ENCODE measurements at regions not wholly inside any gene's neighbourhood (a gene's known extent, or its start where the extent isn't known, plus 50 kb on each side); places are given as distances from the start of the nearest gene placed in this dataset.

DNA sequence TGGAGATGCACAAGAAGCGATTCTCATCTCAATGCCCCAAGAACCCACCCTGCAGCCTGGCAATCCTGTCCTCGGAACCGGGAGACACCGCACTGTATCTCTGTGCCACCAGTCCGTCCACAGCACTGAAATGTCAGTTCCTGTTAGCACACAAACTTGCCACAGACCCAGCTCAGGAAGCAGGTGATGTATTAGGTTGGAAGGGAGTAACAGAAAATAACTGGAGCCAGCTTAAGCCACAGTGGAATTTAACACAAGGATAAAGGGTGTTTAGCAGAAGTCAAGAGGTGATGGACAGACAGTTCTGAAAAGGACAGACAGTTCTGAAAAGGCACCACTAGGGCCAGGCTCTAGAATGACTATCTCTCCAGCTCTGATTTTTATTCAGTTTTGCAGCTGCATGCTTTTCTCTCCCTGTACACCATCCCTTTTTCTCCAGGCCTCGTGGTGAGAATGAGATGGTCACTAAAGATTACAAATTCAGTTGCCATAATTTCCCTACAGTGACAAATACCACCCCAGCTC, 114.4 kb downstream of the ANKRD18B start:
- peaks cover 31% of the 10 kb centered on the region for H3K27me3 Mint-ChIP-seq
- TF ChIP-seq, protein P1, sequence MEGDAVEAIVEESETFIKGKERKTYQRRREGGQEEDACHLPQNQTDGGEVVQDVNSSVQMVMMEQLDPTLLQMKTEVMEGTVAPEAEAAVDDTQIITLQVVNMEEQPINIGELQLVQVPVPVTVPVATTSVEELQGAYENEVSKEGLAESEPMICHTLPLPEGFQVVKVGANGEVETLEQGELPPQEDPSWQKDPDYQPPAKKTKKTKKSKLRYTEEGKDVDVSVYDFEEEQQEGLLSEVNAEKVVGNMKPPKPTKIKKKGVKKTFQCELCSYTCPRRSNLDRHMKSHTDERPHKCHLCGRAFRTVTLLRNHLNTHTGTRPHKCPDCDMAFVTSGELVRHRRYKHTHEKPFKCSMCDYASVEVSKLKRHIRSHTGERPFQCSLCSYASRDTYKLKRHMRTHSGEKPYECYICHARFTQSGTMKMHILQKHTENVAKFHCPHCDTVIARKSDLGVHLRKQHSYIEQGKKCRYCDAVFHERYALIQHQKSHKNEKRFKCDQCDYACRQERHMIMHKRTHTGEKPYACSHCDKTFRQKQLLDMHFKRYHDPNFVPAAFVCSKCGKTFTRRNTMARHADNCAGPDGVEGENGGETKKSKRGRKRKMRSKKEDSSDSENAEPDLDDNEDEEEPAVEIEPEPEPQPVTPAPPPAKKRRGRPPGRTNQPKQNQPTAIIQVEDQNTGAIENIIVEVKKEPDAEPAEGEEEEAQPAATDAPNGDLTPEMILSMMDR (IDR thresholded peaks at IDR 0.05; ENCODE audit: unreplicated experiment) = no peak
- no peak for DNase-seq (ENCODE audit: low spot score, unreplicated experiment)
- H3K9me3 Mint-ChIP-seq (ENCODE audit: low read depth) = no peaks in the 10 kb centered on the region
- no peak overlapping the region for H3K4me3 Mint-ChIP-seq (ENCODE audit: low read depth)
- H3K36me3 Mint-ChIP-seq (ENCODE audit: insufficient read depth) = no peaks in the 10 kb centered on the region
- H3K27ac Mint-ChIP-seq = no peak overlapping the region
- H3K4me1 Mint-ChIP-seq (ENCODE audit: low read depth) = no peaks in the 10 kb centered on the region

DNA sequence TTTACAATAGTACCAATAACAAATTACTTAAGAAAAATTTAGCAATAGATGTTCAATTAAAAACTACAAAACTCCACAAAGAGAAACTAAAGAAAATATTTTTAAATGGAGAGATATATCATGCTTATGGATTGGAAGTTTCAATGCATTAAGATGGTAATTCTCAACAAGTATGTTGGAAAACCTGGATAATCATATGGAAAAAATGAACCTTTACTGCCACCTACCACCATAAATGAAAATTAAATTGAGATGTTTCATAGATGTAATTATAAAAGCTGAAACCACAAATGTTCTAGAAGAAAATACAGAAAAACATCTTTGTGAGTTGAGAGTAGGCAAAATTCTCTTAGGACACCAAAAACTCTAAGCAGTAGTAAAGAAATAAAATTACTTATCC, 121.7 kb downstream of the ANKRD18B start:
- Mint-ChIP-seq H3K4me3 (ENCODE audit: low read depth) (no peak overlapping the region), H3K27me3 (peaks cover 19% of the 10 kb centered on the region), H3K4me1 (ENCODE audit: low read depth) (no peaks in the 10 kb centered on the region), H3K27ac (no peak overlapping the region), H3K9me3 (ENCODE audit: low read depth) (no peaks in the 10 kb centered on the region), H3K36me3 (ENCODE audit: insufficient read depth) (no peaks in the 10 kb centered on the region)
- no peak for DNase-seq (ENCODE audit: low spot score, unreplicated experiment)
- TF ChIP-seq, protein P1 (IDR thresholded peaks at IDR 0.05; ENCODE audit: unreplicated experiment) = no peak

DNA sequence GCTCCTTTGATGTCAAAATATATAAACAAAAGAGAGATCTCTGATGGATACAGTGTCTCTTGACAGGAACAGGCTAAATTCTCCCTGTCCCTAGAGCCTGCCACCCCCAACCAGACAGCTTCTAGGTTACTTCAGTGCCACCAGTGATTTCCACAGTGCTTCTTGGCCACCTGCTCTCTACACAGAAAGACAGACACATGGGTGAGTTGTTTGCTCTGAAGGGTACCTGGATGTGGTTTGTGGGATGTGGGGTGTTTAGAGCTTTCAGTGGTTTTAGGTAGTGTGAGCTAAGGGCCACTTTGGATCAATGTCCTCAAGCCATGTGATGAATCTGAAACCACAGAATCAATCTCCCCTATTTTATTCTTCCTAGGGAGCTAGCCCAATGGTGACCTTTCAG, 125.4 kb downstream of the ANKRD18B start:
- no peaks in the 10 kb centered on the region for H3K4me1 Mint-ChIP-seq (ENCODE audit: low read depth)
- H3K27me3 Mint-ChIP-seq = peaks cover 50% of the 10 kb centered on the region
- no peaks in the 10 kb centered on the region for H3K9me3 Mint-ChIP-seq (ENCODE audit: low read depth)
- no peak overlapping the region for H3K27ac Mint-ChIP-seq
- H3K36me3 Mint-ChIP-seq (ENCODE audit: insufficient read depth) = no peaks in the 10 kb centered on the region
- TF ChIP-seq, protein P1 (IDR thresholded peaks at IDR 0.05; ENCODE audit: unreplicated experiment) = no peak
- H3K4me3 Mint-ChIP-seq (ENCODE audit: low read depth) = no peak overlapping the region
- no peak for DNase-seq (ENCODE audit: low spot score, unreplicated experiment)

DNA sequence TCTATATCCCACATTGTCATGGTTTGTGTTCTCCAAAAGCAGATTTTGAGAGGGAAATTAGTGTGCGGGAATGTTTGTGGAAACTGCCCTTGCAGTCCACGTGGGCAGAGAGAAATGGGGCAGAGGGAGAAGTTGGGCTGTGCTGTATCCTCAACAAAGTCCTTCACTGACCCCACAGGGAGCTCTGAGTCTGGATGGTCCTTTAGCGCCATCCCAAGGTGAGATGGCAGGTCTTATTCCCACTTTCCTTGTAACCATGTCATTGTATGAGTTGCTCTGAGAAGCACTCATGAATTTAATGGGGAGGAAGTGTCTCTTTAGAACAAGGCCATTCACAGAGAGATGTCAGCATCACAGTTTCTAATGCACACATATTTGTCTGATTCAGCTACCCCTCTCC, 127.1 kb downstream of the ANKRD18B start:
- Mint-ChIP-seq H3K4me3 (ENCODE audit: low read depth) (no peak overlapping the region), H3K4me1 (ENCODE audit: low read depth) (no peaks in the 10 kb centered on the region), H3K27me3 (peaks cover 54% of the 10 kb centered on the region), H3K36me3 (ENCODE audit: insufficient read depth) (no peaks in the 10 kb centered on the region), H3K27ac (no peak overlapping the region), H3K9me3 (ENCODE audit: low read depth) (no peaks in the 10 kb centered on the region)
- DNase-seq (ENCODE audit: low spot score, unreplicated experiment) = no peak
- TF ChIP-seq, protein P1 (IDR thresholded peaks at IDR 0.05; ENCODE audit: unreplicated experiment) = no peak

DNA sequence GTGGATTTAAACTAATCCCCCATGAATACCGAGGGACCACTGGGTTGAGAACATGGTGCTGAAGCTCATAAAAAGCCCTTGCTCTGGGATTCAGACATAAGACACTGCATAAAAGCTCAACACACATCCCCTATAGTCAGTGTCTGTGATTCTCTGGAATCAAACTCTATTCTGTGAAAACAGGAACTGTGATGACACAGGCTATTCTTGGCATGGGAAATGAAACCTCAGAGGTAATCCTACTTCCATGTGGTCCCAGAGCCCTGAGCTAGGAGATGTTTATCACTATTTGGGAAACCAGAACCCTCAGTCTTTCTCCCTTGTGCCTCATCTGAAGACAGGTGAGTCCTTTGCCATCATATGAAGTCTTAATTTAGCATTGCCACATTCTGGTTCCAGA, 135.4 kb upstream of the PRSS3 start:
- Mint-ChIP-seq H3K27ac (no peak overlapping the region), H3K9me3 (ENCODE audit: low read depth) (no peaks in the 10 kb centered on the region), H3K36me3 (ENCODE audit: insufficient read depth) (no peaks in the 10 kb centered on the region), H3K4me3 (ENCODE audit: low read depth) (no peak overlapping the region), H3K27me3 (peaks cover 22% of the 10 kb centered on the region), H3K4me1 (ENCODE audit: low read depth) (no peaks in the 10 kb centered on the region)
- no peak for DNase-seq (ENCODE audit: low spot score, unreplicated experiment)
- TF ChIP-seq, protein P1 (IDR thresholded peaks at IDR 0.05; ENCODE audit: unreplicated experiment) = no peak

All from progenitor cell of endocrine pancreas (in vitro differentiated cells).